Renal cortex interstitium (tissue), 11 donors: ENCODE measurements at regions not wholly inside any gene's neighbourhood (a gene's known extent, or its start where the extent isn't known, plus 50 kb on each side); places are given as distances from the start of the nearest gene placed in this dataset.
"Not testable (repeated sequence)": the region's sequence is repeated elsewhere in the genome, so short reads cannot be mapped to it uniquely, and the experiment has no call there.

Experiments used
- DNase-seq, 11 donors: peaks; one replicate each; pipeline ENCODE4 v3.0.0-alpha.2; 2013; ENCODE audit warnings: low read depth in 9 of 11, low spot score in 4 of 11; ENCODE audit errors: extremely low read depth in 1 of 11

DNA sequence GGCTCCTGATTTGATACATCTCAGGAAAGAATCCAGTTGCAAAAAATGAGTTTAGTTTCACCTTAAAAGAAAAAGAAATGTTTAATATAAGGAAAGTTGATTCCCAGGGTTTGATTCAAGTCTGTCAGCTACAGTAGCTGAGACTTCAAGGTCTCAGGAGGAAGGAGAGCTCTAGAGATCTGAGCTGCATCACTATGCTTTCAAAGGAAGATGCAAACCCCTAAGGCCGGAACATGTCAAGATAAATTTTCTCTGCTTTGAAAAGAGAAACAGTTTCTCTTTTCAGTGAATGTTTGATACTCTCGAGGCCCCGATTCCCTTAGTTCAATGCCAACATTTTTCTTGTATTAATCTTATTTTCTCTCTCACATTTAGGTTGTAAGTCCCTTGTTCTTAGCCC, 128.6 kb downstream of the RGPD3 start:
- no peak for DNase-seq

DNA sequence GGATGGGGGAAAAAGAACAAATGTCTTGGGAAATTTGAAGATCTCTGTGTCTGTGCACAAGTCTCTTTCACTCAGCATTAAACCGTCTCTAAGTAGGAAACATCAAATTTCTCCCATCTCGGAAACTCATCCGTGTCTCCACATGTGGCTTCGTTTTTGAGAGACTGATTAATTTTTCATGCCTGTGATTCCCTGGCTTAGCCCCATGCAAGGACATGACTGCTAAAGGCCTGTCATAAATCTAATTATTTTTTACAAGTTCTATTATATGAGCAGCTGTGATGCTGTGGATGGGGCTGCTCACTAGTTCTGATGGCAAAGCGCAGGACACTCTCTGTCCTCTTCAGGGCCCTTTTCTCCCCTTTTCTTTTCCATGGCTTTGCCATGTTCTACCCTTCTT, 129.1 kb downstream of the RGPD3 start:
- no peak for DNase-seq

DNA sequence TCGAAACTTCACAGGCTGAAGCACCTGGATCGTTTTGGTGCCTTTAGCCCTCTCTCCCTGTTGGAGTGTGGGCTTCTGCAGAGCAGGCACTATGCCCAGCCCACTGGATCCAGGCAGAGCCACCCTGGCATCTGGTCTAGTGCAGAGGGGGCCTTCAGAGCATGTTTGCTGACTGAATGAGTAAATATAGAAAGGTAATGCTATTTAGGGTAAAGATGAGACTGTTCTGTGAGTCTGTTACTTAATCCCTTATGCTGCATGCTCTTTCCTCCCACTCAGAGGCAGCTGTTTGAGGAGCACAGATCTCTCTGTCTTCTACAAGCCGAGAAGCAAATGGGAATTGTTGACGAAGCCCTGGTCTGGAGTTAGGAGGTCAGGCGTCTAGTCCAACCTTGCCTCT, 130.2 kb downstream of the RGPD3 start:
- DNase-seq = no peak

DNA sequence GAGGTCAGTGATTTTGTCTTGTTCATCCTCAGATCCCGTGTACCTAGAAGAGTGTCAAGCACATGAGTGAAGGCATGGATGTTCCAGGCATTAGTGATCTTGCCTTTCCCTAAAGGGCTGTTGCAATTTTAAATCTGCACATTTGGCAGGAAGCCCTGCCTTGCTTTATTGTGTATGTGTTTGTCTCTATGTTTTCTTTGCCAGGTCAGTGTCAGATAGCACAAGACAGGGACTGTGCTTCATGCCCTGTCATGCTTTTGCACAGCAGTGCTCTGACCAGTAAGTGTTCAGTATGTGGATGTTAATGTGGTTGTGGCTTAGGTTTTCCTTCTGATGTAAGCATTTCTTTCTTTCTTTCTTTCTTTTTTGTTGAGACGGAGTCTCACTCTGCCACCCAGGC, 131.5 kb downstream of the RGPD3 start:
- DNase-seq = no peak

DNA sequence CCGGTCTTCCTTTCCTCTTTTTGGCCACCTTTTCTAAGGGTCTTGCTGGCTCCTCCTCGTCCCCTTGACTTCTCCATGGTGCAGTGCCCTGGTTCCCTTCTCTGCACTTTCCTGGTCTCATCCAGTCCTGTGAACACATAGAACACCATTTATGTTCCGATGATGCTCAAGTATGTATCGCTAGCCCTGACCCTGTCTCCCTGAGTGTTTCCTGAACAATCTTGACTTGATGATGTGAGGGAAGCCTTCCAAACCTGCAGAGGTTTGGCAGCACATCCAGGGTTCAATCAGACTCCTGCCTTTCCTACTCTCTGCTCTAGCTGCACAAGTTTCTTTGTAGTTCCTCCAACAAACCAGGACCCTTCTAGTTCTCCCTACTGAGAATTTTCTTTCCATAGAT, 132.1 kb downstream of the RGPD3 start:
- DNase-seq = no peak

DNA sequence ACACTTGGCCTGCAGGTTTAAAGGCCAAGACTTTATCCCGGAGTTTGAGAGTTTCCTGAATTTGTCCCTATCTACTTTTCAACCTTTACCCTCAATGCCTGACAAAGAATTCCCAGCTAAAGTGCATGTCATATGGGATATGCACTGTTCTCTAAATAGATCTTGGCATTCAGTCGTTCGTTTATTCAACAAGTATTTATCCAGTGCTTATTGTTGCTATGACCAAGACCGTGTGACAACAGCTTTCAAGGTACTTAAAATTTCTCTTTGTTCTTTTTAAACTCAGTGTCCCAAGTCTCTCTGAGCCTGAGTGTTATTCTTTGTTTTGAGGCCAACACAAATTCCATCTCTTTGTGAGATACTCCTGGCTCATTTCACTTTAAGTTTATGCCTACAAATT, 133.4 kb downstream of the RGPD3 start:
- no peak for DNase-seq

DNA sequence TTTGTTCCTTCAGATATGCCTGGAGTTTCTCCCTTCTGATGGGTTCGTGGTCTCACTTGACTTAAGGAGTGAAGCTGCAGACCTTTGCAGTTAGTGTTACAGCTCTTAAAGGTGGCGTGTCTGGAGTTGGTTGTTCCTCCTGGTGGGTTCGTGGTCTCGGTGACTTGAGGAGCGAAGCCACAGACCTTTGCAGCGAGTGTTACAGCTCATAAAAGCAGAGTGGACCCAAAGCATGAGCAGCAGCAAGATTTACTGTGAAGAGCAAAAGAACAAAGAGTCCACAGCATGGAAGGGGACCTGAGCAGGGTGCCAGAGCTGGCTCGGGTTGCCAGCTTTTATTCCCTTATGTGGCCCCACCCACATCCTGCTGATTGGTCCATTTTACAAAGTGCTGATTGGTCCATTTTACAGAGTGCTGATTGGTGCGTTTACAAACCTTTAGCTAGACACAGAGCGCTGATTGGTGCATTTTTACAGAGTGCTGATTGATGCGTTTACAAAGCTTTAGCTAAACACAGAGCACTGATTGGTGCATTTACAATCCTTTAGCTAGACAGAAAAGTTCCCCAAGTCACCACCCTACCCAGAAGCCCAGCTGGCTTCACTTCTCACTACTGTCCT, 134.8 kb downstream of the RGPD3 start:
- DNase-seq = not testable (repeated sequence)

DNA sequence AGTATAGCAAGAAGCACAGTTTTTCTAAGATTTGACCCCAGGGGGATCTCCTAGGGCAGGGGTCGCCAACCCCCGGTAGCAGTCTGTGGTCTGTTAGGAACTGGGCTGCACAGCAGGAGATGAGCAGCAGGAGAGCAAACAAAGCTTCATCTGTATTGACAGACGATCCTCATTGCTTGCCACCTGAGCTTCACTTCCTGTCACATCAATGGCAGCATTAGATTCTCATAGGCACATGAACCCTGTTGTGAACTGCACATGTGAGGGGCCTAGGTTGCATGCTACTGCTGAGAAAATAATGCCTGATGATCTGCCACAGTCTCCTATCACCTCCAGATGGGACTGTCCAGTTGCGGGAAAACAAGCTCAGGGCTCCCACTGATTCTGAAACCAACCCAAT, 136.2 kb downstream of the RGPD3 start:
- no peak for DNase-seq

DNA sequence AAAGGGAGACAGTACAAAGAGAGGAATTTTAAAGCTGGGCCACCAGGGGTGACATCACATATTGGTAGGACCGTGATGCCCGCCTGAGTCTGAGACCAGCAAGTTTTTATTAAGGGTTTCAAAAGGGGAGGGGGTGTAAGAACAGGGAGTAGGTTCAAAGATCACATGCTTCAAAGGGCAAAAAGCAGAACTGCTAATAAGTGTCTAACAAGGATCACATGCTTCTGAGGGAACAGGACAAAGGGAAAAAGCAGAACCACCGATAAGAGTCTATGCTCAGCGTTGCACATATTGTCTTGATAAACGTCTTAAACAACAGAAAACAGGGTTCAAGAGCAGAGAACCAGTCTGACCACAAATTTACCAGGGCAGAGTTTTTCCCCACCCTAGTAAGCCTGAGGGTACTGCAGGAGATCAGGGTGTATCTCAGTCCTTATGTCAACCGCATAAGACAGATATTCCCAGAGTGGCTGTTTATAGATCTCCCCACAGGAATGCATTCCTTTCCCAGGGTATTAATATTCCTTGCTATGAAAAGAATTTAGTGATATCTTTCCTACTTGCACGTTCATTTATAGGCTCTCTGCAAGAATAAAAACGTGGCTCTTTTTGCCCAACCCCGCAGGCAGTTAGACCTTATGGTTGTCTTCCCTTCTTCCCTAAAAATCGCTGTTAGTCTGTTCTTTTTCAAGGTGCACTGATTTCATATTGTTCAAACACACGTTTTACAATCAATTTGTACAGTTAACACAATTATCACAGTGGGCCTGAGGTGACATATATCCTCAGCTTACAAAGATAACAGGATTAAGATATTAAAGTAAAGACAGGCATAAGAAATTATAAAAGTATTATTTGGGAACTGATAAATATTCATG, 136.5 kb upstream of the UXS1 start:
- DNase-seq = not testable (repeated sequence)

DNA sequence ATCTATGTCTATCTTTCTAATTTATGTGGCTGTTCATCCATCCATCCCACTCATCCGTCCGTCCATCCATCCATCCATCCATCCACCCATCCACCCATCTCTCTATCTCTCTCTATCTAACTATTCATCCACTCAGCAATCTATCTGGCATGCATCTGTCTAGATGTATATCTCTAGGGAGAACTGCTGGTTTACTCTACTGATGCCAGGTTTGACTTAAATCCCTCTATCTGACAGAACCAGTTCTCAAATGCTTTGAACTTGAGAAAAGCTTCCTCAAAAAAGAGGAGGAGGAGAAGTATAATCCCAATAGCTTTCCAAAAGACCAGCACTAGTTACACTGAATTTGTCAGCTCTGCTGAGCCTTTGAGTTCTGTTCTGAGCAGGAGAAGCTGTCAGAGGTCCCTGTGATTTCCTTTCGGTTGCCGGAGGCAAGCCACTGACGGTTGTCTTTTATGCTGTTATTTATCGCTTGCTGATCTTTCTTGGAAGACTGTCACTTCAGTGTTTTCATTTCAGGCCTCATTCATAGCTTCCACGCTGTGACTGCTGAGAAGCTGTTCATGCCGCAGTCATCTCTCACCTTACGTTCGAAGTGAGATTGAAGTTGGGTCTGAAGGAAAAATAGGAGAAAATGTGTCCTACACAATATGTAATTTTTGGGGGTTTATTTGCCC, 129.4 kb upstream of the UXS1 start:
- no peak for DNase-seq

DNA sequence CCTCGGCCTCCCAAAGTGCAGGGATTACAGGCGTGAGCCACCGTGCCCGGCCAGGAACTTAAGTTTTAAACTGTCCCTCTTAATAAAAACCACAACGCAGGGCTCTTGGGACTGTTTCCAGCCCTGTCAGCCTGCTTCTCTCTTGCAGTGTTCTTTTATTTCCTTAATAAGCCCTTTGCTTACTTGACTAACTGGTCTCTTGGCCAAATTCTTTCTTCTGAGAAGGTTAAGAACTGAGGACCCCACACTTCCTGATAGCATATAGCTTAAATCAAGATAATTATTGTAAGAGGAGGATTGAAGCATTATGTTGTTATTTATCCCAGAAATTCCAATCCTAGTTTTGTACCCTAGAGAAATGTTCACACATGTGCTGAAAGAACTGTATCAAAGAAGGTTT, 128.2 kb upstream of the UXS1 start:
- DNase-seq = peak; percentile 29 to 73 (median 51)

DNA sequence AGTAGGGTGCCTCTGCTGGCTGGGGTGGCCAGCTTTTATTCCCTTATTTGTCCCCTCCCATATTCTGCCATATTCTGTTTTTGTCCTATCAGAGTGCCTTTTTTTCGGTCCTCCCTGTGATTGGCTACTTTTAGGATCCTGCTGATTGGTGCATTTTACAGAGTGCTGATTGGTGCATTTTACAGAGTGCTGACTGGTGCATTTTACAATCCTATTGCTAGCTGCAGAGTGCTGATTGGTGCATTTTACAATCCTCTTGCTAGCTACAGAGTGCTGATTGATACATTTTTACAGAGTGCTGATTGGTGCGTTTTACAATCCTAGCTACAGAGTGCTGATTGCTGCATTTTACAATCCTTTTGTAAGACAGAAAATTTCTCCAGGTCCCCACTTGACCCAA, 126.3 kb upstream of the UXS1 start:
- not testable (repeated sequence) for DNase-seq

DNA sequence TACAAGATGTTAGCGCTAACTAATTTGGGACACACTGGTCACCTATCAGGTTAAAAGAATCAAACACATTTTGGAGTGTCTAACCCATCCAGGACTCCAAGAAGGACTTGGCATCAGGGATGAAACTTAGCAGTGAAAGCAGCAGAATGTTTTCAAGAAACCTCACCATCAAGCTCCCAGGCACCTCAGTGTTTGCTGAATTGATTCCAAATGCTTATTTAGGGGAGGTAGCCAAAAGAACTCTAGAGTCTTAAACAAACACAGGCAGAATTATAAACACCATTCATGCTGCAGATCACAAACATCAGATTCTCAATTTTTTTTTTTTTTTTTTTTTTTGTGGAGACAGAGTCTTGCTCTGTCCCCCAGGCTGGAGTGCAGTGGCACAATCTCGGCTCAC, 122.8 kb upstream of the UXS1 start:
- no peak for DNase-seq

DNA sequence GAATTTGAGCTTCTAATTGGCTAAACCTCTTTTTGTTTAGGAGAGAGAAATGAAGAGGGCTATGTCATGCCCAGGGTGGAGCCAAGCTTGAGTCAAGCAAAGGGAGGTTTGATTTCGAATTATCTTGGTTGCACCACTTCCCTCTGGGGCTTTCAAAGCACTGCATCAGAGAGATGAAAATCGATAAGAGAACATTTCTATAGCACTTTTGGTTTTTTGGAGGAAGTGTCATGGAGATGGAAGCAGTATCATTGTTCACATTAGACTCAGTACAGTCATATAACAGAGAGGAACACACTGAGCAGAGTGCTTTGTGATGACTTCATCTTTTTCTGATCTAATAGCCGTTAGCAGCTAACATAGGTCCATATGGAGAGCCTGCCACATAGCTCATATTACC, 120.3 kb upstream of the UXS1 start:
- DNase-seq = no peak

DNA sequence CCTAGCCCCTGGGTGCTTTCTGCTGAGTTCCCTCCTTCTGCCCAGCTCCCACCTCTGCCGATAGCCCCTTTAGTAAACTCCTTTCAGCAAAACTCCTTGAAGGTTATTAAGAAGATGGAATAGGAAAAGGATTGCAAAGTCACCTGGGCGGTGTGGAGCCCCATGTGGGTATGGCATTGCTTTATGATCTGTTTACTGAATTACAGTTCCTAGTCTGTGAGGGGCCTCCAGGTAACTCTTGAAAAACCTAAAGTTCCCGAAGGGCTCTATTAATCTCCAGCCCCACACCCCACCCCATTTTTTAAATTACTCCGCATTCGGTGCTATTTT, 116.9 kb upstream of the UXS1 start:
- DNase-seq = no peak

DNA sequence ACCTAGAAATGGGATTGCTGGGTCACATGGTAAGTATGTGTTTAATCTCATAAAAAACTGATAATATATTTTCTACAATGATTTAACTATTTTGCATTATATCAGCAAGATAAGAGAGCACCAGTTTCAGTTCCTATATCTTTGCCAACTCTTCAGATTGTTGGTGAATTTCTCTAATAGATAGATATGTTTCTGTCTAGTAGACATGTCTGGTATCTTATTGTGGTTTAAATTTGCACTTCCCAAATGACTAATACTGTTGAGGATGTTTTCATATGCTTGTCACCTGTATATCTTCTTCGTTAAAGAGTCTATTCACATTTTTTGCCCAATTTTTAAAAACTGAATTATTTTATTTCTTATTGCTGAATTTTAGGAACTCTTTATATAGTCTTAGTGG, 113.8 kb upstream of the UXS1 start:
- DNase-seq = no peak

DNA sequence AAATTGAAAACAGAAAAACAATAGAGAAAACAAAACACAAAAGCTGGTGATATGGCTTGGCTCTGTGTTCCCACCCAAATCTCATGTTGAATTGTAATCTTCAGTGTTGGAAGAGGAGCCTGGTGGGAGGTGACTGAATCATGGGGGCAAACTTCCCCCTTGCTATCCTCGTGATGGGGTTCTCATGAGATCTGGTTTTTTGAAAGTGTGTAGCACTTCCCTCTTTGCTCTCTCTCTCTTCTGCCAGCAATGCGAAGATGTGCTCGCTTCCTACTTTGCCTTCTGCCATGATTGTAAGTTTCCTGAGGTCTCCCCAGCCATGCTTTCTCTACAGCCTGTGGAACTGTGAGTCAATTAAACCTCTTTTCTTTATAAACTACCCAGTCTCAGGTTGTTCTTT, 112.3 kb upstream of the UXS1 start:
- no peak for DNase-seq

DNA sequence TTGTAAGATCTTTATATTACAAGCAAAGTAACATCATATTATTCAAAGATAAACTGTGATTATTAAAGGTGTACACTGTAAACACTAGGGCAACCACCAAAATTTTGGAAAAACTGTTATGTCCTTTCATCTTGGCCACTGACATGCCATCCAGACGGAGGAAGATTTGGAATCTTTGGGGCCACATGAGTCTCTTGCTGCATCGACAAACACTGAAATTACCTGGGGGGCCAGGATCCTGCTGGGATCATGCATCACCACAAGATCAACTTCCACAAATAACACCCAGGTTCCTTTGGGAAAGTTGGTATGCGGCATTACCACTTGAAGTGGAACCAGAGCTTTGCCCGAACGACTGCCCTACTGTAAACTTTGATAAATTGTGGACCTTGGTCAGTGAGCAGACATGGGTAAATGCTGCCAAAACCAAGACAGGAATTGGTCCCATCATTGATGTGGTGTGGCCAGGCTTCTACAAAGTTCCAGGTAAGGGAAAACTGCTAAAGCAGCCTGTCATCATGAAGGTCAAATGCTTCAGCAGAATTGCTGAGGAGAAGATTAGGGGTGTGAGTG, 110.6 kb upstream of the UXS1 start:
- DNase-seq = no peak

DNA sequence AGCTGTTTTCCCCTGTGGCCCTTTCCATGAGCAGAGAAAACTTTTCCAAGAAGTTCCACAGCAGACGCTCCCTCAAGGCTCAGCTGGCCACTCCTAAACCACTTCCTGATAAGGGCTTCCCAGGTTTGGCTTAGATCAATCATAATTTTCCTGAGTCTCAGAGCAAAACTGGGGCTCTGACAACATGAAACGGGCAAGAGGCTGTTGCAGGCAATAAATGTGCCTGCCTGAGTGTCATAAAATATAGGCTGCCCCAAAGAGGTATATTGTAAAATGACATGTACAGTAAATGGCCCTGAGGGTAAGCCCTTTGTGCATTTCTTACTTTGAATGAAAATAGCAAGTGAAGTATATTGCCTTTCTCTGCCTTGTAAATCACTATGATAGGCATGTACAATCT, 105.6 kb upstream of the UXS1 start:
- no peak for DNase-seq

DNA sequence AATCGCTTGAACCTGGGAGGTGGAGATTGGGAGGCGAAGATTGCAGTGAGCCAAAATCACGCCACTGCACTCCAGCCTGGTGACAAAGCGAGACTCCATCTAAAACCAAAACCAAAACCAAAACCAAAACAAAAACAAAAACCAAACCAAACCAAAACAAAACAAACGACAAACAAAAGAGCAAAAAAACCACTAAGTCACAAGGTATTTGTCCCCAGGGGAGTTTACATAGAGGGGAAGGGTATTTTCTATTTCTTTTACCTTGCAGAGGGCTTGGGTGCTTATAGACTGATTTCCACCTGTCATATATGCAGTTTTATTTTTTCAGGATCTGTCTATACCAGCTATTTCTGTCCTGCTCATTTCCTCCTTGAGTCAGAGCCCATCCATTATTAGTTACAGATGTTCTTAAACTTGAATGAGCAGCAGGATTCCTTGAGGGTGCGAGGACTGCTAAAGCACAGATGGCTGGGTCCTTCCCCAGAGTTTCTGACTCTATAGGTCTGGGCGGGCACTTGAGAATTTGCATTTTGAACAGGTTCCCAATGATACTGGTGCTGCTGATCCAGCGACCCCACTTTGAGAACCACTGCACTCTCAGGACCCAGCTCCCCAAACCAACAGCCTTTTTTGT, 102.2 kb upstream of the UXS1 start:
- DNase-seq = no peak
